CD14-positive monocyte (primary cell): ENCODE measurements at regions not wholly inside any gene's neighbourhood (a gene's known extent, or its start where the extent isn't known, plus 50 kb on each side); places are given as distances from the start of the nearest gene placed in this dataset.
"Not testable (repeated sequence)": the region's sequence is repeated elsewhere in the genome, so short reads cannot be mapped to it uniquely, and the experiment has no call there.

Experiments
- DNase-seq, 3 donors: peaks; one replicate each; pipeline ENCODE4 v3.0.0-alpha.2; 2011 to 2022
- H2AFZ ChIP-seq: 2 replicates; pipeline ENCODE4 v1.6.0; 2012; ENCODE audit warnings: mild to moderate bottlenecking, low read depth, low read length, inconsistent platforms; ENCODE audit not compliant: insufficient read depth, poor library complexity, severe bottlenecking
- H3K27ac ChIP-seq, 2 donors: 1 replicate in 1 of 2; 2 replicates in 1 of 2; pipeline ENCODE4 v1.5.1; 2012 to 2013; ENCODE audit warnings: low read length in 2 of 2, control low read depth in 1 of 2, inconsistent platforms in 1 of 2, low read depth in 1 of 2, mild to moderate bottlenecking in 1 of 2
- H3K27me3 ChIP-seq, 2 donors: one replicate each; pipeline versions ENCODE4 v1.6.0 to v1.6.1; 2011 to 2013; ENCODE audit warnings: low read length in 2 of 2; ENCODE audit not compliant: control insufficient read depth in 2 of 2, insufficient read depth in 2 of 2
- H3K36me3 ChIP-seq, 2 donors: replicated peaks in 1 of 2; 1 replicate in 1 of 2; 2 replicates in 1 of 2; pipeline versions ENCODE4 v1.5.1 to v1.6.1; 2012 to 2013; ENCODE audit warnings: low read length in 2 of 2, control low read depth in 1 of 2, inconsistent platforms in 1 of 2, mild to moderate bottlenecking in 1 of 2; ENCODE audit not compliant: insufficient read depth in 2 of 2, control insufficient read depth in 1 of 2
- H3K4me1 ChIP-seq, 2 donors: 1 replicate in 1 of 2; 2 replicates in 1 of 2; pipeline versions ENCODE4 v1.5.1 to v1.6.1; 2012 to 2013; ENCODE audit warnings: low read length in 2 of 2, control low read depth in 1 of 2, inconsistent platforms in 1 of 2, mild to moderate bottlenecking in 1 of 2, moderate library complexity in 1 of 2; ENCODE audit not compliant: insufficient read depth in 2 of 2, control insufficient read depth in 1 of 2
- H3K4me2 ChIP-seq: replicated peaks from 2 replicates; pipeline ENCODE3; 2012; ENCODE audit warnings: low read length, moderate library complexity, mild to moderate bottlenecking; ENCODE audit not compliant: poor library complexity, severe bottlenecking; ENCODE audit errors: extremely low read depth
- H3K4me3 ChIP-seq, 3 experiments: fragments of 200-600 bp in 1 of 3; sonication (generic) in 1 of 3; replicated peaks in 1 of 3; 1 replicate in 2 of 3; 2 replicates in 1 of 3; pipeline ENCODE4 v1.5.1; 2011 to 2013; ENCODE audit warnings: low read length in 3 of 3, mild to moderate bottlenecking in 3 of 3, control low read depth in 2 of 3, low read depth in 2 of 3, inconsistent platforms in 1 of 3, moderate library complexity in 1 of 3
- H3K79me2 ChIP-seq: 2 replicates; pipeline ENCODE4 v1.6.0; 2012; ENCODE audit warnings: mild to moderate bottlenecking, control low read depth, inconsistent platforms, low read length, moderate library complexity; ENCODE audit not compliant: insufficient read depth
- H3K9ac ChIP-seq: 2 replicates; pipeline ENCODE4 v1.6.0; 2017; ENCODE audit warnings: low read length, mild to moderate bottlenecking; ENCODE audit not compliant: insufficient read depth, poor library complexity, severe bottlenecking
- H3K9me3 ChIP-seq, 2 donors: replicated peaks in 1 of 2; 1 replicate in 1 of 2; 2 replicates in 1 of 2; pipeline versions ENCODE4 v1.5.1 to v1.6.1; 2012 to 2013; ENCODE audit warnings: low read length in 2 of 2, control low read depth in 1 of 2; ENCODE audit not compliant: control insufficient read depth in 1 of 2, insufficient read depth in 1 of 2
- H4K20me1 ChIP-seq: 2 replicates; pipeline ENCODE4 v1.6.0; 2012; ENCODE audit warnings: mild to moderate bottlenecking, low read length, control low read depth, moderate library complexity; ENCODE audit not compliant: insufficient read depth
- H3K27ac Mint-ChIP-seq, 7 donors: one replicate each; pipeline ENCODE4 v1.8.0; 2020; ENCODE audit warnings: mild to moderate bottlenecking in 7 of 7, mixed read lengths in 7 of 7, moderate library complexity in 6 of 7, inconsistent platforms in 2 of 7
- H3K27me3 Mint-ChIP-seq, 3 donors: one replicate each; pipeline ENCODE4 v1.8.0; 2021 to 2022; ENCODE audit warnings: low read depth in 3 of 3, mild to moderate bottlenecking in 3 of 3, mixed read lengths in 3 of 3, moderate library complexity in 3 of 3, inconsistent platforms in 1 of 3
- H3K36me3 Mint-ChIP-seq, 2 donors: one replicate each; pipeline ENCODE4 v1.8.0; 2020; ENCODE audit warnings: mixed read lengths in 2 of 2, inconsistent platforms in 1 of 2, mild to moderate bottlenecking in 1 of 2
- H3K4me1 Mint-ChIP-seq: one replicate; pipeline ENCODE4 v1.8.0; 2020; ENCODE audit warnings: mild to moderate bottlenecking, mixed read lengths
- H3K4me3 Mint-ChIP-seq, 2 donors: one replicate each; pipeline ENCODE4 v1.8.0; 2020; ENCODE audit warnings: mild to moderate bottlenecking in 2 of 2, mixed read lengths in 2 of 2, moderate library complexity in 1 of 2
- H3K9me3 Mint-ChIP-seq, 7 donors: one replicate each; pipeline ENCODE4 v1.8.0; 2020 to 2022; ENCODE audit warnings: mixed read lengths in 7 of 7, mild to moderate bottlenecking in 6 of 7, moderate library complexity in 6 of 7, inconsistent platforms in 2 of 7
- CTCF ChIP-seq: fragments of 200-600 bp; IDR thresholded peaks from one replicate; pipeline ENCODE4 v1.8.0; 2022; ENCODE audit warnings: antibody characterized with exemption, mild to moderate bottlenecking
- WGBS: methylation state at CpG from one replicate; pipeline ENCODE4 v1.1.5; 2013; ENCODE audit warnings: missing lambda C conversion rate; ENCODE audit not compliant: insufficient coverage; 5-methylcytosine and 5-hydroxymethylcytosine counted together
- intact Hi-C, 2 donors: fragments of 100-400 bp; cut with micrococcal nuclease; formaldehyde crosslinking; loops; one replicate each; pipeline versions ENCODE4 v1.15.0 to v1.15.1; 2023

GRCh38 chr12:125552295-125552694 is 487.1 kb downstream of the AACS start:
- no peaks in the 10 kb centered on the region for H3K27me3 ChIP-seq
- intact Hi-C loops = no loop called here
- Mint-ChIP-seq H3K27me3 (peaks cover 0 to 2% (median 2%) of the 10 kb centered on the region in 3 donors), H3K9me3 (peaks cover 0 to 3% (median 0%) of the 10 kb centered on the region in 7 donors), H3K36me3 (no peaks in the 10 kb centered on the region), H3K4me1 (no peaks in the 10 kb centered on the region), H3K4me3 (no peak overlapping the region), H3K27ac (no peak overlapping the region)
- no peak overlapping the region for H3K9ac ChIP-seq
- WGBS = 75% methylated on average over 4 of the region's 4 CpGs
- no peaks in the 10 kb centered on the region for H3K4me1 ChIP-seq
- H3K4me2 ChIP-seq = no peak overlapping the region
- no peak overlapping the region for H3K4me3 ChIP-seq
- H3K9me3 ChIP-seq = no peaks in the 10 kb centered on the region
- no peaks in the 10 kb centered on the region for H4K20me1 ChIP-seq
- no peak overlapping the region for H3K27ac ChIP-seq
- no peaks in the 10 kb centered on the region for H3K79me2 ChIP-seq
- TF ChIP-seq CTCF = no peak
- DNase-seq = no peak
- H3K36me3 ChIP-seq = no peaks in the 10 kb centered on the region
- no peak overlapping the region for H2AFZ ChIP-seq

GRCh38 chr12:125561008-125561407 is 495.8 kb downstream of the AACS start:
- H2AFZ ChIP-seq, H3K4me1 ChIP-seq, H3K9me3 ChIP-seq, intact Hi-C loops, H3K4me3 ChIP-seq, DNase-seq, H3K4me2 ChIP-seq, H3K27me3 ChIP-seq, H3K79me2 ChIP-seq, H3K4me3 Mint-ChIP-seq, H3K36me3 Mint-ChIP-seq, H3K9ac ChIP-seq, H3K27ac Mint-ChIP-seq, H4K20me1 ChIP-seq, H3K4me1 Mint-ChIP-seq, H3K27ac ChIP-seq, H3K36me3 ChIP-seq, H3K27me3 Mint-ChIP-seq: not testable (repeated sequence)
- H3K9me3 Mint-ChIP-seq = peaks cover 0 to 15% (median 7%) of the 10 kb centered on the region in 7 donors
- WGBS = no CpG with 5 or more reads among the region's 5 CpGs
